GM23338 (cell line): ENCODE measurements at regions not wholly inside any gene's neighbourhood (a gene's known extent, or its start where the extent isn't known, plus 50 kb on each side); places are given as distances from the start of the nearest gene placed in this dataset.

ENCODE experiments used
- ATAC-seq: fragments of 200-7000 bp; cut with Tn5 transposase; 3 replicates; pipeline ENCODE4 v1.9.1; 2020
- DNase-seq: peaks from one replicate; pipeline ENCODE4 v3.0.0-alpha.2; 2015; ENCODE audit warnings: low spot score
- H2AFZ ChIP-seq: fragments of 200-600 bp; sonication (generic); 2 replicates; pipeline ENCODE4 v1.8.0; 2016; ENCODE audit warnings: antibody characterized with exemption, mild to moderate bottlenecking, moderate library complexity
- H3F3A ChIP-seq: fragments of 200-600 bp; sonication (generic); replicated peaks from 2 replicates; pipeline ENCODE4 v1.8.0; 2017; ENCODE audit warnings: antibody characterized with exemption, mixed run types, low read depth
- H3K27ac ChIP-seq: fragments of 200-600 bp; sonication (generic); 2 replicates; pipeline ENCODE4 v1.6.1; 2016; ENCODE audit warnings: low read depth
- H3K27me3 ChIP-seq: fragments of 200-600 bp; sonication (generic); 2 replicates; pipeline ENCODE4 v1.8.0; 2016; ENCODE audit warnings: mild to moderate bottlenecking, mixed run types, moderate library complexity; ENCODE audit not compliant: insufficient read depth
- H3K36me3 ChIP-seq: fragments of 200-600 bp; sonication (generic); 2 replicates; pipeline ENCODE4 v1.8.0; 2016; ENCODE audit warnings: mild to moderate bottlenecking; ENCODE audit not compliant: insufficient read depth
- H3K4me1 ChIP-seq: fragments of 200-600 bp; sonication (generic); 2 replicates; pipeline ENCODE4 v1.8.0; 2016; ENCODE audit warnings: mild to moderate bottlenecking, moderate library complexity; ENCODE audit not compliant: insufficient read depth
- H3K4me2 ChIP-seq: fragments of 200-600 bp; sonication (generic); 2 replicates; pipeline ENCODE4 v1.7.1; 2017; ENCODE audit warnings: mixed run types
- H3K4me3 ChIP-seq: fragments of 200-600 bp; sonication (generic); 2 replicates; pipeline ENCODE4 v1.6.1; 2016; ENCODE audit warnings: mixed run types
- H3K79me2 ChIP-seq: fragments of 200-600 bp; sonication (generic); replicated peaks from 2 replicates; pipeline ENCODE4 v1.8.0; 2017; ENCODE audit warnings: mild to moderate bottlenecking; ENCODE audit not compliant: insufficient read depth
- H3K9me2 ChIP-seq: fragments of 200-600 bp; sonication (generic); 2 replicates; pipeline ENCODE4 v1.8.0; 2017; ENCODE audit not compliant: insufficient read depth
- H4K20me1 ChIP-seq: fragments of 200-600 bp; sonication (generic); replicated peaks from 2 replicates; pipeline ENCODE4 v1.8.0; 2017; ENCODE audit warnings: mild to moderate bottlenecking; ENCODE audit not compliant: insufficient read depth
- H3K27ac Mint-ChIP-seq: 2 replicates; pipeline ENCODE4 v1.8.0; 2020; ENCODE audit warnings: inconsistent platforms, mild to moderate bottlenecking, moderate library complexity, mixed read lengths
- H3K27me3 Mint-ChIP-seq: 3 replicates; pipeline ENCODE4 v1.8.0; 2022; ENCODE audit warnings: low read depth, mild to moderate bottlenecking, moderate library complexity, mixed read lengths, inconsistent platforms; ENCODE audit not compliant: insufficient read depth, poor library complexity
- H3K36me3 Mint-ChIP-seq: 3 replicates; pipeline ENCODE4 v1.8.0; 2021; ENCODE audit warnings: low read depth, mild to moderate bottlenecking, inconsistent platforms, moderate library complexity, mixed read lengths
- H3K4me1 Mint-ChIP-seq: 3 replicates; pipeline ENCODE4 v1.8.0; 2020; ENCODE audit warnings: mild to moderate bottlenecking, inconsistent platforms, mixed read lengths
- H3K4me3 Mint-ChIP-seq: 3 replicates; pipeline ENCODE4 v1.8.0; 2021; ENCODE audit warnings: moderate library complexity, mild to moderate bottlenecking, inconsistent platforms, mixed read lengths
- H3K9me3 Mint-ChIP-seq: 3 replicates; pipeline ENCODE4 v1.8.0; 2020; ENCODE audit warnings: moderate library complexity, mild to moderate bottlenecking, inconsistent platforms, mixed read lengths
- CREB1 ChIP-seq: fragments of 250-450 bp; sonication (Bioruptor Pico); IDR thresholded peaks from 2 replicates; pipeline ENCODE4 v1.5.0; 2020; ENCODE audit warnings: low read depth, mild to moderate bottlenecking, moderate library complexity
- CTCF ChIP-seq, 2 experiments: fragments of 200-600 bp in 1 of 2; sonication (generic) in 1 of 2; conservative IDR thresholded peaks; 2 replicates each; pipeline versions ENCODE4 v1.5.1 to v1.6.1; 2016 to 2017; ENCODE audit warnings: antibody characterized with exemption in 2 of 2, low read depth in 2 of 2, mild to moderate bottlenecking in 2 of 2, moderate library complexity in 1 of 2
- ETS1 ChIP-seq: IDR thresholded peaks from 2 replicates; pipeline ENCODE4 v1.6.1; 2016; ENCODE audit warnings: antibody characterized with exemption
- EZH2 ChIP-seq: fragments of 200-600 bp; sonication (generic); IDR thresholded peaks from one replicate; pipeline ENCODE4 v1.8.0; 2017; ENCODE audit warnings: antibody characterized with exemption, mild to moderate bottlenecking, low read depth; ENCODE audit not compliant: unreplicated experiment
- EZH2phosphoT487 ChIP-seq: fragments of 200-600 bp; sonication (generic); IDR thresholded peaks from one replicate; pipeline ENCODE4 v1.8.1; 2018; ENCODE audit warnings: antibody characterized with exemption; ENCODE audit not compliant: unreplicated experiment
- JUNB ChIP-seq: IDR thresholded peaks from one replicate; pipeline ENCODE4 v1.6.1; 2016; ENCODE audit warnings: antibody characterized with exemption; ENCODE audit not compliant: unreplicated experiment
- NANOG ChIP-seq: IDR thresholded peaks from 2 replicates; pipeline ENCODE4 v1.6.1; 2016; ENCODE audit warnings: antibody characterized with exemption, borderline replicate concordance
- POLR2AphosphoS5 ChIP-seq: IDR thresholded peaks from 2 replicates; pipeline ENCODE4 v1.6.1; 2016; ENCODE audit warnings: antibody characterized with exemption, low read depth
- REST ChIP-seq: IDR thresholded peaks from one replicate; pipeline ENCODE4 v1.6.1; 2018; ENCODE audit warnings: antibody characterized with exemption; ENCODE audit not compliant: unreplicated experiment
- STAT1 ChIP-seq: IDR thresholded peaks from one replicate; pipeline ENCODE4 v1.6.1; 2016; ENCODE audit warnings: antibody characterized with exemption; ENCODE audit not compliant: unreplicated experiment
- ZNF114 ChIP-seq: fragments of 250-450 bp; sonication (Bioruptor Pico); IDR thresholded peaks from 2 replicates; pipeline ENCODE4 v1.5.0; 2020; ENCODE audit warnings: mild to moderate bottlenecking, moderate library complexity
- ZNF331 ChIP-seq: fragments of 250-450 bp; sonication (Bioruptor Pico); IDR thresholded peaks from 2 replicates; pipeline ENCODE4 v1.5.0; 2020; ENCODE audit warnings: low read depth, mild to moderate bottlenecking, moderate library complexity
- ZNF462 ChIP-seq: fragments of 250-450 bp; sonication (Bioruptor Pico); IDR thresholded peaks from 2 replicates; pipeline ENCODE4 v1.5.0; 2020; ENCODE audit warnings: mild to moderate bottlenecking, moderate library complexity

- Histone ChIP-seq H3K9me2 (no peaks in the 10 kb centered on the region), H3K27me3 (no peaks in the 10 kb centered on the region), H4K20me1 (no peaks in the 10 kb centered on the region), H3K4me3 (no peak overlapping the region), H3K4me2 (no peak overlapping the region), H3F3A (no peaks in the 10 kb centered on the region), H3K4me1 (no peaks in the 10 kb centered on the region), H3K27ac (no peak overlapping the region), H2AFZ (no peak overlapping the region), H3K79me2 (no peaks in the 10 kb centered on the region), H3K36me3 (0 out of 2 replicates have a peak, but pooled peaks cover 2% of the 10 kb centered on the region)
- H3K9me3 Mint-ChIP-seq = peaks cover 91% of the 10 kb centered on the region
- TF ChIP-seq ZNF114 (no peak), ETS1 (no peak), NANOG (no peak), ZNF462 (CRISPR knock-in tag) (no peak), STAT1 (no peak), ZNF331 (CRISPR knock-in tag) (no peak), JUNB (no peak), CREB1 (CRISPR knock-in tag) (no peak), EZH2 (no peak), EZH2phosphoT487 (no peak), REST (no peak), POLR2AphosphoS5 (no peak), CTCF (conservative IDR thresholded peaks at IDR 0.05; ENCODE audit: low read depth in 2 of 2) (no peak)
- H3K4me1 Mint-ChIP-seq = no peaks in the 10 kb centered on the region
- ATAC-seq = no peak
- no peak overlapping the region for H3K4me3 Mint-ChIP-seq
- no peak for DNase-seq
- peaks cover 4% of the 10 kb centered on the region for H3K27me3 Mint-ChIP-seq
- no peak overlapping the region for H3K27ac Mint-ChIP-seq
- H3K36me3 Mint-ChIP-seq = peaks cover 28% of the 10 kb centered on the region
These were observed 204.0 kb upstream of the WSB1 start for GRCh38 chr17:27089929-27090247.
